GM12872 (cell line): ENCODE measurements at regions not wholly inside any gene's neighbourhood (a gene's known extent, or its start where the extent isn't known, plus 50 kb on each side); places are given as distances from the start of the nearest gene placed in this dataset.

ENCODE experiments used
- TF ChIP-seq, protein P1 (sequence below): IDR thresholded peaks from 3 replicates; pipeline ENCODE4 v1.5.1; 2011; ENCODE audit warnings: low read depth, mild to moderate bottlenecking, low read length, moderate library complexity; ENCODE audit not compliant: insufficient read depth

DNA sequence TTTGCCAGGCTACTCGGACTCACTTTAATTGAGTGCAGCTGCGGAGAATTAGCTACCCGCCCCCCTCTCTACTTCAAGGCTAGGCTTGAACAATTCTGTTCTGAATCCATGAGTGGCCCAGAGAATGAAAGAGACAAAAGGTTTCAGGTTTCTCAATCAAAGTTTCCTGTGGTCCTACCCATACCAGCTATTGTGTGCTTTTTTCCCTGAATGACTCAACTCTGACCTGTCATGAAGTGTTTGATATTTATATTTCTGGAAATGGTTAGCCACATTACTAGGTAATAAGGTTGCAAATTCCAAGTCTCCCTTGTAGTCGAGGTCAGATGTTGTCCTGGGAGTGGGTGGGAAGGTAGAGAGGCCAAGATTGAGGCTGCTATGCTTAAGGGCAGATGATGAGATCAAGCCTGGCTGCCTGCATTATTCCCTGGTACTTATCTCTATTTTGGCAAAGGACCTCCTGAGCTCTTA is 392.7 kb upstream of the TBL1XR1 start:
- TF ChIP-seq, protein P1, sequence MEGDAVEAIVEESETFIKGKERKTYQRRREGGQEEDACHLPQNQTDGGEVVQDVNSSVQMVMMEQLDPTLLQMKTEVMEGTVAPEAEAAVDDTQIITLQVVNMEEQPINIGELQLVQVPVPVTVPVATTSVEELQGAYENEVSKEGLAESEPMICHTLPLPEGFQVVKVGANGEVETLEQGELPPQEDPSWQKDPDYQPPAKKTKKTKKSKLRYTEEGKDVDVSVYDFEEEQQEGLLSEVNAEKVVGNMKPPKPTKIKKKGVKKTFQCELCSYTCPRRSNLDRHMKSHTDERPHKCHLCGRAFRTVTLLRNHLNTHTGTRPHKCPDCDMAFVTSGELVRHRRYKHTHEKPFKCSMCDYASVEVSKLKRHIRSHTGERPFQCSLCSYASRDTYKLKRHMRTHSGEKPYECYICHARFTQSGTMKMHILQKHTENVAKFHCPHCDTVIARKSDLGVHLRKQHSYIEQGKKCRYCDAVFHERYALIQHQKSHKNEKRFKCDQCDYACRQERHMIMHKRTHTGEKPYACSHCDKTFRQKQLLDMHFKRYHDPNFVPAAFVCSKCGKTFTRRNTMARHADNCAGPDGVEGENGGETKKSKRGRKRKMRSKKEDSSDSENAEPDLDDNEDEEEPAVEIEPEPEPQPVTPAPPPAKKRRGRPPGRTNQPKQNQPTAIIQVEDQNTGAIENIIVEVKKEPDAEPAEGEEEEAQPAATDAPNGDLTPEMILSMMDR: no peak

DNA sequence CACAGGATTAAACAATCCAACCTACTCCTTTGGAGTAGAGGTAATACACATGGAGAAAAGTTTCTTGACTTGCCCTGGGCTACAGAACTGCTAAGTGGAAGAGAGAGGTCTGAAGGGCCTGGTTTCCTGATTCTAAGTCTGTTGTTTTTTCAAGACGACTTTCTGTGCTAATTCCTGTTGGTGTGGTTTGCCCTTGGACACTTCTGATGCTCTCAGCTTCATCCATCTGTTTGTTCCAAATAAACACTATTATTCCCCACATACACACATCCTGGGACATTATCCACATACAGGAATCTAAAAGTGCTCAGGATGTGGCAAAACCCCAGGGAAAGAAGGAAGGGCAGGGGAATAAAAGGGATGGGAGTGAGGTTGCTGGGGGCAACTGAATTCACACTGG is 393.5 kb upstream of the TBL1XR1 start:
- TF ChIP-seq, protein P1: no peak

DNA sequence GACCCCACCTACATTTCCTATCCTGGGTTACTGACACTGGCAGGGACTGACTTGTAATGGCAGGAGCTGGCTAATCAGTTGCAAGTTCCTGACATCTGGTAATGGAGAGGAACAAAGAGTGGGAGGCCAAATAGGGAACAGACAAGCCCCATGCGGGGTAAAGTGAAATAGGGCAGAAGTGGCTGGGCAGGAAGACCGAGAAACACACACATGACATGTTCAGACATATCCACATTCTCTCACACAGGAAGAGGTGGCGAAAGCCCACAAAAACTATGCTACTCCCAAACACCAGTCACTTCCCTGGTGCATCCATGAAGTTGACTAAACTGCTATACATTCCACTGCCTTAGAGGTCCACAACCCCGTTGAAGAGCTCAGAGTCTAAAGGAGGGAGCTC is 394.1 kb upstream of the TBL1XR1 start:
- TF ChIP-seq, protein P1: no peak

DNA sequence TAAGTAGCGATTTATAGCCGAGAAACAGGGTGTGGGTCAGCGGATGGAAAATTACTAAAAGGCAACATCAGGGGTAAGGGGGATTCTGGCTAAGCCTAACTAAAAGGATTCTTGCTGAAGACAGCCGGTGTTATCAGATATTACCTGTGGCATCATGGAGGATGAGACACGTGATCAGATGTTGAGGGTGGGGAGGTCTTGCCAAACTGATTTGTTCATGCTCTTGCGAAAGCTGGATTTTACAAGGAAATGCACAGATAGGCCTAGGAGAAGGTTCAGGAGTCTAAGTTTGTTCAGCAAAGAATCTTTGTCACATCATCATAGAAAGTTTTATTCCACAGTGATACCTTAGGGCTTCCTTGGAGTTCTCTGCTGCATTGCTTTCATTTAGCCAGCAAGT is 396.8 kb upstream of the TBL1XR1 start:
- TF ChIP-seq, protein P1: no peak

DNA sequence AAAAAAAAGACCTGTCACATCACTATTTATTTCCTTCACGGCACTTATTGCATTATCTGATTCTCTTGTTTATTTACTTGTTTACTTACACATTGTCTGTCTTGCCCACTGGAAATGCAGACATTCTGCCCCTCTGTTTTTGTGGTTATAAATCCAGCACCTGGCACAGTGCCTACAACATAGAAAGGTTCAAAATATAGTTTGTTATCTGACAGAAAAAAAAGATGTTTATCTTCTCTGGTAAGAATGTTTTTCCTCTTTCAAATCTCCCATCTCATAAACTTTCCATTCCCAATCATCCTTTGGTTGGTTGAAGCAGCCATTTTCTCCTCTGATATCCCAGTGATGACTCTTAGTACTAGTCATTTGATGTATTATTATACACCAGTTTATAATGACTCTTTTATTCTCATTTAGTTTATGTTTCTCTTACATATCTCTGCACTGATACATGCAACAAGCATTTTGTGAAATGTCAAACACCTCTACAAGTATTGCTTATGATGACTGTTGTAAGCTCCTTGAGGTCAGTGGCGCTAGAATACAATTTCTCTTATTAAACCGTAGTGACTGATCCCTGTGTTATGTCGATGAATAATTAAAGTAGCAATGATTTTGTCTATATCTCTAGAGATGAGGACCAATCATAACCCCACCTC is 398.4 kb upstream of the TBL1XR1 start:
- TF ChIP-seq, protein P1: no peak

DNA sequence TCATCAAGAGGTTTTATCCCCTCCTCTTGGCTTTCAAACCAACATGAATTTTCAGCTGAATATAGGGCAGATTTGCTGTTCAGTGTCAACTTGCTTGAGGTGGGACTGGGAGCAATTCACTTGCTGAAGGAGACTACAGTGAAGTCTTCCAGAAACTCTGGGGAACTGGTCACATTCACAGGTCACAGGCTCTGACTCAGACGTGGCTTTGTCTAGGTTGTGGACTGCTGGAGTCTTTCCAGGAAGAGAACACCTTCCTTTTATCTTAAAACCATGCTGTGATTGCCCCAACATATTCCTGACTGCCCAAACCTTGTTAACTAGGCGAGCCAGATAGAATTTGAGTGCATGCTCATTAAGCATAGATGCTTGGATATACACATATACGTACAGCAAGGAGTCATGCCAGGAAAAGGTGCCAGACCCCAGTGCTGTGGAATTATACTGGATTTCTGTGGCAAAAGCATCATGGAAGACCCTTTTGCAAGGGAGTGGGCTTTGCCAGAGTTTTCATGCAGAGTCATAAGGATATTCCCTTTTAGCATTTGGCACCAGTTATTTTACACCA is 399.1 kb upstream of the TBL1XR1 start:
- TF ChIP-seq, protein P1: no peak

DNA sequence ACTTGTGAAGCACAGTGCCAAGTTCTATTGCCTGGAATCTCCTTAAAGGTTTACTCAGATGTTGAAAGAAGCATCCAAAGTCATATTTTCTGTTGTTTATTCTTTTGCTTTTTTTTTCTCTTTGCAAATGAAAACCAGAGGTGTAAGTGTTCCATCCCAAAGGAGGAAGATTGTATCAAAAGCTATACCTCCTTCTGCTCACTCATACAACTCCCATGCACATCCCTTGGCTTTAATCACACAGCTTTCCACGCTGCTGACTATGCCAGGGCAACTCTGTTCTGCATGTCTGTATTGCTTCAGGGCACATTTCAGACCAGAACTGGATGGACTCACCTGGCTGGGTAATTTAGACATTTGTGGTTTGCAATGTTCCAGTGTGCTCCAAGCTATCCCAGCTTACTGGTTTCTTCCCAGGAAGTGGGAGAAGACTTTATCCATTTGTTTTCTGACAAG is 399.6 kb upstream of the TBL1XR1 start:
- TF ChIP-seq, protein P1: no peak
